Astrocyte (in vitro differentiated cells and primary cell): ENCODE measurements at regions not wholly inside any gene's neighbourhood (a gene's known extent, or its start where the extent isn't known, plus 50 kb on each side); places are given as distances from the start of the nearest gene placed in this dataset.

ENCODE experiments used
- CTCF ChIP-seq: IDR thresholded peaks from 2 replicates; pipeline ENCODE4 v1.5.1; 2011; ENCODE audit warnings: low read depth, mild to moderate bottlenecking, inconsistent platforms, low read length, moderate library complexity; ENCODE audit not compliant: insufficient read depth
- EZH2 ChIP-seq: IDR thresholded peaks from 2 replicates; pipeline ENCODE4 v1.6.1; 2012; ENCODE audit warnings: mild to moderate bottlenecking, low read length, inconsistent platforms; ENCODE audit not compliant: insufficient read depth

- no peak for TF ChIP-seq CTCF
- TF ChIP-seq EZH2: no peak
Observed at GRCh38 chr9:7871977-7872730, 72.6 kb upstream of the DMAC1 start.
